GM18519 (cell line): ENCODE measurements at regions not wholly inside any gene's neighbourhood (a gene's known extent, or its start where the extent isn't known, plus 50 kb on each side); places are given as distances from the start of the nearest gene placed in this dataset.
"Not testable (repeated sequence)": the region's sequence is repeated elsewhere in the genome, so short reads cannot be mapped to it uniquely, and the experiment has no call there.

ENCODE experiments used
- ATAC-seq: cut with Tn5 transposase; IDR thresholded peaks from one replicate; pipeline ENCODE4 v1.9.1; 2021; ENCODE audit warnings: mild to moderate bottlenecking, moderate library complexity; ENCODE audit not compliant: unreplicated experiment, low FRiP score

DNA sequence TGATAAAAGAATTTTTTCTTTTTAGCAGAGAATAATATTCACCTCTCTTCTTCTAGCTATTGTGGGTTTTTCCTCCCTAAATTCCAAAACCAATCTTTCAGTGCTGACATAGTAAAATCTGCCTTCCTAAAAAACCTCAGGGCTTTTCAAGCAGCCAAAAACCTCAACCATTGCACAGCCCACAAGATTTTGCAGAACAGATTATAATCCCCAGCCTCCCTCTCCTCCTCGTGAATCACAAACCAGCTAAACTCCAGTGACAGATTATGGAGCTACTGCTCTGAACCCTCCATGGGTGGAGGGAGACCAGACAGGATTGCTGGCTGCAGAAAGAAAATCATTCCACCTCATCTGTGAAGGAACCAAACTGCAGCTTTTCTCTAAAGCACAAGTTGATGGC is 341.6 kb downstream of the SOX9 start:
- no peak for ATAC-seq

DNA sequence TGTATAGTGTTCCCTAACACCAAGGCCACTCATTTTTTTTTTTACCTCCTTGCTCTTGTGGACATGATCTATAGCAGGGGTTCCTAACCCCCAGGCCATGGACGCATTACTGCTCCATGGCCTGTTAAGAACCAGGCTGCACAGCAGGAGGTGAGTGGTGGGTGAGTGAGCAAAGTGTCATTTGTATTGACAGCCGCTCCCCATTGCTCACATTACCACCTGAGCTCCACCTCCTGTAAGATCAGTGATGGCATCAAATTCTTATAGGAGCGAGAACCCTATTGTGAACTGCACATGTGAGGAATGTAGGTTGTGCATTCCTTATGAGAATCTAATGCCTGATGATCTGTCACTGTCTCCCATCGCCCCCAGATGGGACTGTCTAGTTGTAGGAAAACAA is 342.0 kb downstream of the SOX9 start:
- ATAC-seq: no peak

DNA sequence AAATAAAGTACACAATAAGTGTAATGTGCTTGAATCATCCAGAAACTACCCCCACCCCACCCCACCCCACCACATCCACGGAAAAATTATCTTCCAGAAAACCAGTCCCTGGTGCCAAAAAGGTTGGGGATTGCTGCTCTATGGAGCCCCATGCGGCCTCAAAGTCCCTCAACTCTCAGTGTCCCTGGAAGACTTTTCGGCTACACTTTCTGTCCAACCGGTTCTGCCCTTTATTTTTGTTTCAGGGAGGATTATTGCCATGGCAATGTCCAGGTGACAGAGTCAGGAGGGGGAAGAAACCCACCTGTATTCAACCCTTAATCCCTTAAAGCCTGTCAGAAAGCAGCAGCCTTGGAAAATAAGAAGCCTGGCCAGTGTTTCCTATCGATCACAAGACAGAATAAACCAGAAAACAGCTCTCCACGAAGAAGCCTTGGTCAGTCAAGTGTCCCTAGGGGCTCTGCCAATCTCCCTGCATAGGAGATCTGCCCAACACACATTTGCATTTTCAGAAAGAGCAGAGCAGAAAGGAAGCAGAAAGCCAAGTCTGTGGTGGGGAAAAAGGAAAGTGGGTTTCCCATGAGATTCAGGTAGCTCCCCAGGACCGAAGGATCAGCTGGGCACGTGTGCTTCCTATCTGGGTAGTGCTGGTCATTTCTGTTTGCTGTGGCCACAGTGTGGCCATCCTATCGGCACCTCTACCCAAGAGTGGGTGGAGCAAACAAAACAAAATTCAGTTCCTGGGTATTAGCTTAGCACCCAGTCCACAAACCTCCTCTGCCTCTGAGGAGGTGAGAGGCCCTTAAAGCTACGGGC is 342.7 kb downstream of the SOX9 start:
- ATAC-seq: no peak

GRCh38 chr17:72464221-72464620 is 343.4 kb downstream of the SOX9 start:
- not testable (repeated sequence) for ATAC-seq

DNA sequence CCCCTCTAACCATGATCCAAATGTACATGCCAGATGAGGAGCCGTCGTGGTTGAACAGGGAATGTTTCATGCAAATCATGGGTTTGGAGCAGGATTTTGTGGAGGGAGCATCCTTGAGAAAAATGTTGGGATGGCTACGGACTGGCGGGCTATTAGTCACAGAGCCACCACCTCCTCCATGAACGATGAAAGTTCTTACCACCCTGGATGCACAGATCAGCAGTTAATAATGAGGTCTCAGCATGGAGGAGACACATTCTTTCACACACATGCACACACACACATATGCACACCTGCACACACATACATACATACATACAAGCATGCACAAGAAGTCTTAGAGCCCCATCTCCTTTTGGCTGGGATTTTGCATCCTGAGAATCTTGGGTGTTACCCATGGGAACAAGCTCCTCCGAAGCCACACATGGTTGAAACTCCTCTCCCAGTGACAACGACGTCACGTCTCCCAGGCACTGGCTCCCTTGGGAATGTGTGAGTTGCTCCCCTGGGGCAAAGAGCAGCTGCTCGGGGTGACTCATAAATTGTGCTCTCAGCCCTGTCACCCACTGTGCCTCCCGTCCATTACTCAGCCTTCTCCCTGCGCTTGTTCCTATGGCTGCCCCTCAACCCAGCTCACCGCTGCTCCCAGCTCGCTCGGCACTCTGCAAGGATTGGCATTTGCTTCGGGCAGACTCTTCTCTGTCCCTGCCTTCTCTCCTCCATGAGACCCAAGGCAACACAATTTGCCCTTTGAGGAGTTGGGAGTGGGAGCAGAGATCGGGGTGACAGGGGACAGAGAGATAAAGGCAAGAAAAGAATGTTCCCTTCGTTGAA is 344.6 kb downstream of the SOX9 start:
- ATAC-seq: peak; percentile 26

GRCh38 chr17:72466199-72466598 is 345.4 kb downstream of the SOX9 start:
- peak; percentile 79 for ATAC-seq

- ATAC-seq: no peak
Observed at GRCh38 chr17:72466606-72467005, 345.8 kb downstream of the SOX9 start.

GRCh38 chr17:72467841-72468653 is 347.2 kb downstream of the SOX9 start:
- ATAC-seq: no peak

DNA sequence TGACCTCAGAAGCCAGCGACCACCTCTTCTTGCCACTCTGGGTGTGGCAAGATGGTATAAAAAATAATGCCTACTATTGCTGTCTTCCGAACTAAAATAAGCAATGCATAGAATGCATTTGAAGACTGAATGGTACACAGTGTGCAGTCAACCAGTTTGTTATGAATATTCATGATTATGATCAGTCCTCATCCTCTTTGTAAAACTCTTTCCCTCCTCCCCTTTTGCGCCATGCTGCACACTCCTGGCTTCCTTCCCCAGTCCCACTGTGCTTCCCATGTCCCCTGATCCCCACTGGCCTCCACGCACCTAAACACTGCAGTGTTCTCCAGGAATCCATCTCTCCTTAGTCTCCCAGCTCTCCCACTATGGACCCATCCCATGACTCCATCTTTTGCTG is 348.0 kb downstream of the SOX9 start:
- ATAC-seq: no peak

DNA sequence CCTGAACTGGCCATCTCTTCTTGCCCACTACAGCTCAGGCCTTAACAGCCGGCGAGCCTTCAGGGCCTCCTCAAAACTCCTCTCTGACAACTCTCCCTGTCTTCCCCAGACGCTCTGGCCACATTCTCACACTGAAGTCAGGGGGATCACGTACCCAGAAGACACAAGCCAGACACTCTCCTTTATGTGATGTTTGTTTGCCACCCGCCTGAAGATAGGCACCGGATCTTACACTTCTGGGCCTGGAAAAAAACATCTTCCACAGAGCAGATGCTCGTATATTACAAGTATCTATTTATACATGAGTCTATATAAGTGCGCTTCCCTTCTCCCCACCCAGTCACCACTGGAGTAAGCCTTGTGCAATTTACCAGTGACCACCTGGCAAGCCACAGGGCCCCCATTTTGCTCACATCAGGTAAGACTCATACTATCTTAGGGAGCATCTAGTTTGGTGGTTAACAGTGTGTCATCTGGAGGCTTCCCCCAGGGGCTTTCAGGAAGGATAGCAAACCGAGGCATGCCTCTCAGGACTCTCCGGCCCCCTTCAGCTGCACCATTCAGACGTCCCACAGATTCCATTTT is 349.4 kb downstream of the SOX9 start:
- ATAC-seq: no peak

DNA sequence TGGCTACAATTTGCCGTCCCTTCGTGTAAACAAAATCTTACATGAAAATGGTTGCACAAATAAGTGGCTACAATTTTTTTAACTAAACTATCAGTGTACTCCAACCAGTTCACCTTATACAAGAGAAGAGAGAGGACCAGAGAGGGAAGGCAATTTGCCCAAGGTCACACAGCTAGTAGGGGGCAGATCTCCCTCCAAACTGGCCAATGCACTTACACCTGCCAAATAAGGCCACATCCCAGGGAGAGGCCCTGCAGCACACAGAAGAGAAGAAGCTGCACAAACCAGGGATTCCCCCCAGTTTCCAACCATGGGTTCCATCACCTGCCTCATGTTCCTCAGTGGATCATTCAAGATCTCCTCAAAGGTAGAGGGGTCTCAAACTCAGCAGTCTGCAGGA is 349.9 kb downstream of the SOX9 start:
- ATAC-seq: no peak

GRCh38 chr17:72471296-72471695 is 350.5 kb downstream of the SOX9 start:
- no peak for ATAC-seq

- no peak for ATAC-seq
Observed at GRCh38 chr17:72472106-72472505, 351.3 kb downstream of the SOX9 start.

GRCh38 chr17:72472853-72473390 is 352.1 kb downstream of the SOX9 start:
- not testable (repeated sequence) for ATAC-seq

- ATAC-seq: no peak
Observed at GRCh38 chr17:72474243-72474642, 353.4 kb downstream of the SOX9 start.

DNA sequence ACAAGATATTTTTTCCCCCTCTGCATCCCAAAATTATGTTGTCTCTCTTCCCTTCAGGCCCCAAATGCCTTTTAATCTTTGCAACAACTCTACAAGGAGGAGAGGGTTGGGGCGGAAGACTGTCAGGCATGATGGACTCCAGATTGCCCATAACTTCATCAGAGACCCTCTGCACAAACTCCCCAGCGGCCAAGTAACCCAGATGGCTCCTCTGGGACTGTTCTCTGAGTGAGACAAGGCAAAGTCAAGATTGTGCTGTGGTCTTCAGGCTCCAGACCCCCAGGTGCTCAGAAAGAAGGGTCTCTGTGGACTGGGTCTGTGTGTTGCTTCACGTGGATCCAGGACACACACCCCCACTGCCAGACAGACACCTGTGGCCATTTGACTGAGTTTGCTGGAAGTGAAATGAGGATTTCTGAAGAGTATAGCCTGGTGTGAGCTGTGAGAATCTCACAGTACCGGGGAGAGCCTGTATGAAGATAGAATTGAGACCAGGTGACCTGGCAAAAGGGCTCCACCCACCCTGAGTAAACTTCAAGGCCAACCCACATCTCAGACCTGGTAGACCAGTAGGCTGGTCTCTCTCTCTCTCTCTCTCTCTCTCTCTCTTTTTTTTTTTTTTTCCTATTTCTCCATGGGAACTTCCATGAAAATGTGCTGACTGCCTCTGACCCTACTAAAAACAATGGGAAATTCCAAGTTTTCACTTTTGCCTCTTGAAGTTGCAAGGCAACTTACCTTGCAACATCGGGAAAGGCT is 354.1 kb downstream of the SOX9 start:
- ATAC-seq: no peak

- no peak for ATAC-seq
Observed at GRCh38 chr17:72476134-72476533, 355.3 kb downstream of the SOX9 start.

DNA sequence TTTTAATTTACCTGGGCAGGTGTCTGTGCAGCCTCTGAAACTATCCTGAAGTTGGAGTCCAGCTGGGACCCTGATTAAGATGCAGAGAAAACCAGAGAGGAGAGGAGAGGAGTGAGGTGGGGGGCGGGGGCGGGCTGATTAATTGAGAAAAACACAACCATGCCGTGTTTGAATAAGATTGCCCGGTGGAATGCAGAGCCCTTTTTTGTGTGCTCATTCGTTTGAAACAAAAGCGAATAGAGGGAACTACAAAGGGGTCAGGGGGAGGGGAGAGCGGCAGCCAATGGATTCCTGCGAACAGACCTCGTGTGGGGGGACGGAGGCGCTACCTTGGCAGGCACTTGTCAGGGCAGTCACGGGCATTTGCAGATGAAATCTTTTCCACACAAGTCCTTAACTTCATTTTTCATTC is 355.8 kb downstream of the SOX9 start:
- ATAC-seq: no peak

DNA sequence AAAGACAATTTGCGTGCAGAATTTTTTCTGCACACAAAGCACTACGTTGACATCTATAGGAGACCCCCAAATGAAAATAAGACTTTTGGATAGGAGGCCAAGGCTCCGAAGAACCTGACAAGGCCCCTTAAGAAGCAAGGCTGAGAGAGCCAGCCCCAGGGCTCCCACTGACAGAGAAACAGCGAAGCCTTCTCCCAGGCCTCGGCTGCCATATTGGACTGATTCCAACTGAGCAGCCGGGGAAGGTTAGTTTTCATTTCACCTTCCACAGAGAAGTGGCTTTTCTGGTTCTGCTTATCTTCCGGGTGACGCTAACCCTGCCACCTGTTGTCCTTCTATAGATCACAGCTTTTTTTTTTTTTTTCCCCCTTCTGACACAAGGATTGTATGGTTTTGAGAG is 356.7 kb downstream of the SOX9 start:
- ATAC-seq: no peak

- ATAC-seq: no peak
Observed at GRCh38 chr17:72479113-72479512, 358.3 kb downstream of the SOX9 start.
